A673 (cell line): ENCODE measurements at regions not wholly inside any gene's neighbourhood (a gene's known extent, or its start where the extent isn't known, plus 50 kb on each side); places are given as distances from the start of the nearest gene placed in this dataset.
A peak's percentile ranks its signal among the peaks of the same experiment; 100 is the strongest.

Source experiments
- BruUV-seq: library from RNA; stranded (reverse); fragments of 400-500 nt; replicated peaks from 2 replicates; lab custom pipeline; 2021; lab: Mats Ljungman, UMichigan
- CTCF ChIA-PET: fragments of 300-600 bp; sonication (Branson Sonifier 250); formaldehyde crosslinking; loops from one replicate; lab custom pipeline; 2022; ENCODE audit warnings: antibody characterized with exemption; lab: Charles Lee
- POLR2A ChIA-PET: fragments of 300-600 bp; sonication (Branson Sonifier 250); formaldehyde crosslinking; loops from one replicate; lab custom pipeline; 2022; ENCODE audit warnings: antibody characterized with exemption; ENCODE audit not compliant: low non-redundant PET; lab: Charles Lee
- DNase-seq: peaks from one replicate; pipeline ENCODE4 v3.0.0-alpha.2; 2015; ENCODE audit warnings: low spot score
- H3K27ac ChIP-seq: fragments of 200-600 bp; sonication (generic); 2 replicates; pipeline ENCODE4 v1.5.1; 2016; ENCODE audit warnings: mixed run types, low read depth, mild to moderate bottlenecking, mixed read lengths, antibody characterized with exemption, low read length; ENCODE audit not compliant: poor library complexity, severe bottlenecking
- H3K27me3 ChIP-seq: fragments of 200-600 bp; sonication (generic); replicated peaks from 2 replicates; pipeline ENCODE4 v1.6.1; 2017; ENCODE audit warnings: mixed run types, low read depth, mild to moderate bottlenecking, mixed read lengths, antibody characterized with exemption, low read length; ENCODE audit not compliant: insufficient read depth, poor library complexity
- H3K36me3 ChIP-seq: fragments of 200-600 bp; sonication (generic); 2 replicates; pipeline ENCODE4 v1.6.1; 2016; ENCODE audit warnings: mixed run types, mild to moderate bottlenecking, mixed read lengths, antibody characterized with exemption, low read length; ENCODE audit not compliant: insufficient read depth, poor library complexity, severe bottlenecking
- H3K4me1 ChIP-seq: fragments of 200-600 bp; sonication (generic); 2 replicates; pipeline ENCODE4 v1.6.1; 2017; ENCODE audit warnings: mixed run types, mild to moderate bottlenecking, mixed read lengths, antibody characterized with exemption, low read length; ENCODE audit not compliant: insufficient read depth, poor library complexity, severe bottlenecking
- H3K4me3 ChIP-seq: fragments of 200-600 bp; sonication (generic); 2 replicates; pipeline ENCODE4 v1.5.1; 2016; ENCODE audit warnings: low read depth, mixed run types, mild to moderate bottlenecking, mixed read lengths, low read length; ENCODE audit not compliant: poor library complexity, severe bottlenecking
- H3K9me3 ChIP-seq: fragments of 200-600 bp; sonication (generic); 2 replicates; pipeline ENCODE4 v1.6.1; 2016; ENCODE audit warnings: mixed run types, low read depth, mild to moderate bottlenecking, mixed read lengths, antibody characterized with exemption, low read length; ENCODE audit not compliant: poor library complexity, severe bottlenecking
- EZH2 ChIP-seq: fragments of 200-600 bp; sonication (generic); IDR thresholded peaks from 2 replicates; pipeline ENCODE4 v1.6.1; 2017; ENCODE audit warnings: borderline replicate concordance, low read depth, mild to moderate bottlenecking, mixed read lengths, antibody characterized with exemption, low read length; ENCODE audit not compliant: poor library complexity, severe bottlenecking
- intact Hi-C: fragments of 100-400 bp; cut with micrococcal nuclease; formaldehyde crosslinking; loops from one replicate; pipeline ENCODE4 v1.10.0; 2022; ENCODE audit not compliant: unreplicated experiment
- TF ChIP-seq, protein P1 (sequence below): fragments of 300-800, 200-600 bp; sonication (generic); conservative IDR thresholded peaks from 2 replicates; pipeline ENCODE4 v1.5.1; 2017; ENCODE audit warnings: low read depth, mild to moderate bottlenecking, antibody characterized with exemption, low read length, moderate library complexity, mixed read lengths

DNA sequence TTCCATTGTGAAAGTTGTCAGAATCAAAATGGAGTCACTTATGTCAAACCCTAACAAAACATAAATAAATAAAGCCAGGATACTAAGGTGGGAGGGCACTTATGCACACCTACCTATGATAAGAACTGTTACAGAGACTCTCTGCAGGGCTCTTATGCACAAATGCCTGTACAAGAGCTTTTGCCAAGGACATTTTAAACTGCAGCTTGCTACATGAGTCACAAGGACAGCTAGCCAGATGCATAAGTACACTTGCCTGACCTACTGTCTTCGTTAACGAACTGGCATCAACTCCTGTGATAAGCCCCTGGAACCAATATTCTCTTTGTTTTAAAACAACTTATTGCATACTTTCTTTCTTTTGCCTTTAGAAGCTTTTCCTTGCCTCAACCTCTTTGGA is 152.9 kb upstream of the SPEF2 start:
- Histone ChIP-seq H3K4me3 (no peak overlapping the region), H3K36me3 (no peaks in the 10 kb centered on the region), H3K27me3 (no peaks in the 10 kb centered on the region), H3K27ac (no peak overlapping the region), H3K9me3 (no peaks in the 10 kb centered on the region), H3K4me1 (no peaks in the 10 kb centered on the region)
- DNase-seq: no peak
- ChIA-PET CTCF (no interaction called here), POLR2A (no interaction called here)
- no TSS peak for BruUV-seq
- intact Hi-C loops: no loop called here
- TF ChIP-seq, protein P1, sequence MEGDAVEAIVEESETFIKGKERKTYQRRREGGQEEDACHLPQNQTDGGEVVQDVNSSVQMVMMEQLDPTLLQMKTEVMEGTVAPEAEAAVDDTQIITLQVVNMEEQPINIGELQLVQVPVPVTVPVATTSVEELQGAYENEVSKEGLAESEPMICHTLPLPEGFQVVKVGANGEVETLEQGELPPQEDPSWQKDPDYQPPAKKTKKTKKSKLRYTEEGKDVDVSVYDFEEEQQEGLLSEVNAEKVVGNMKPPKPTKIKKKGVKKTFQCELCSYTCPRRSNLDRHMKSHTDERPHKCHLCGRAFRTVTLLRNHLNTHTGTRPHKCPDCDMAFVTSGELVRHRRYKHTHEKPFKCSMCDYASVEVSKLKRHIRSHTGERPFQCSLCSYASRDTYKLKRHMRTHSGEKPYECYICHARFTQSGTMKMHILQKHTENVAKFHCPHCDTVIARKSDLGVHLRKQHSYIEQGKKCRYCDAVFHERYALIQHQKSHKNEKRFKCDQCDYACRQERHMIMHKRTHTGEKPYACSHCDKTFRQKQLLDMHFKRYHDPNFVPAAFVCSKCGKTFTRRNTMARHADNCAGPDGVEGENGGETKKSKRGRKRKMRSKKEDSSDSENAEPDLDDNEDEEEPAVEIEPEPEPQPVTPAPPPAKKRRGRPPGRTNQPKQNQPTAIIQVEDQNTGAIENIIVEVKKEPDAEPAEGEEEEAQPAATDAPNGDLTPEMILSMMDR: no peak
- TF ChIP-seq EZH2: no peak

DNA sequence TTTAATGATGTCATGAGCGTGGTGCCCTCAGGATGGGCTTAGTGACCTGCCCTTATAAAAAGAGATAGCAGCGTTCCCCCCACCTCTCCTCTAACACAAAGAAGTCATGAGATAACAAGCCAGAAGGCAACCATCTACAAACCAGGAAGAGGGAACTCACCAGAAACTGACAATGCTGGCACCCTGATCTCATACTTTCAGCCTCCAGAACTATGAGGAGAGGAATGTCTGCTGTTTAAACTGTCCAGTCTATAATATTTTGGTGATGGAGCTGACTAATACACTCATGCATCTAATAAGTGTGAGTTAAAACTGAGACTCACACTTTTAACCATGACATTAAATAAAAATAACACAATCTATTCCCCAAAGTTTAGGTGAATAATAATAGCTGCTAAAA is 156.1 kb upstream of the SPEF2 start:
- no peaks in the 10 kb centered on the region for H3K27me3 ChIP-seq
- no peaks in the 10 kb centered on the region for H3K36me3 ChIP-seq
- POLR2A ChIA-PET: no interaction called here
- intact Hi-C loops: no loop called here
- no peak for DNase-seq
- no TSS peak for BruUV-seq
- H3K27ac ChIP-seq: no peak overlapping the region
- no peaks in the 10 kb centered on the region for H3K4me1 ChIP-seq
- CTCF ChIA-PET: no interaction called here
- no peak overlapping the region for H3K4me3 ChIP-seq
- no peak for TF ChIP-seq EZH2
- TF ChIP-seq, protein P1: no peak
- H3K9me3 ChIP-seq: no peaks in the 10 kb centered on the region

DNA sequence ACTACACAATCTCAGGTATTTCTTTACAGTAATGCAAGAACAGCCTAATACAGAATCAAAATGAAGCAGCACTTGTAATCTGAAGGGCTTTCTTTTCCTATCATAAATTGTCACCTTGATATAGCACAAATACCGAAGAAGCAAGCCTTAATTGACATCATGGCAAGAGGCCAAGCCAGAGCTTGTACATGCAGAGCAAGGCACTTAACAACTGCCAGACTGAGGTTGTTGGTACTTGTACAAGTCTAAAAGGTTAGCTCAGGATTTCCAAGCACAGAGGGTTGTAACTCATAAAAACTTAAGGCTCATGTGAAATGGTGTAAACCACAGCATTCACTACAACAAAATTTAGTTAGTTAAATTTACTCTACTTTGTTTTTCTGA is 158.8 kb upstream of the SPEF2 start:
- intact Hi-C loops: no loop called here
- Histone ChIP-seq H3K36me3 (no peaks in the 10 kb centered on the region), H3K4me1 (no peaks in the 10 kb centered on the region), H3K4me3 (no peak overlapping the region), H3K9me3 (no peaks in the 10 kb centered on the region), H3K27ac (no peak overlapping the region), H3K27me3 (no peaks in the 10 kb centered on the region)
- ChIA-PET POLR2A (no interaction called here), CTCF (no interaction called here)
- no TSS peak for BruUV-seq
- peak; percentile 37 for DNase-seq
- TF ChIP-seq, protein P1: no peak
- TF ChIP-seq EZH2: no peak
